DOHH2 (cell line): ENCODE measurements at regions not wholly inside any gene's neighbourhood (a gene's known extent, or its start where the extent isn't known, plus 50 kb on each side); places are given as distances from the start of the nearest gene placed in this dataset.

Experiments used
- CTCF ChIP-seq: fragments of 200-600 bp; sonication (generic); IDR thresholded peaks from one replicate; pipeline ENCODE4 v1.5.1; 2014; ENCODE audit warnings: antibody characterized with exemption, mild to moderate bottlenecking, low read depth, low read length; ENCODE audit not compliant: poor library complexity, severe bottlenecking
- EZH2phosphoT487 ChIP-seq: fragments of 200-600 bp; sonication (generic); IDR thresholded peaks from 2 replicates; pipeline ENCODE4 v1.6.1; 2017; ENCODE audit warnings: borderline replicate concordance, mild to moderate bottlenecking, antibody characterized with exemption, low read length, moderate library complexity, mixed read lengths

GRCh38 chrX:40479777-40480318 is 100.9 kb upstream of the ATP6AP2 start:
- TF ChIP-seq CTCF (no peak), EZH2phosphoT487 (no peak)
